Chondrocyte (in vitro differentiated cells): ENCODE measurements at regions not wholly inside any gene's neighbourhood (a gene's known extent, or its start where the extent isn't known, plus 50 kb on each side); places are given as distances from the start of the nearest gene placed in this dataset.
A peak's percentile ranks its signal among the peaks of the same experiment; 100 is the strongest.
"Not testable (repeated sequence)": the region's sequence is repeated elsewhere in the genome, so short reads cannot be mapped to it uniquely, and the experiment has no call there.

Source experiments
- DNase-seq: peaks from one replicate; pipeline ENCODE4 v3.0.0; 2021; ENCODE audit warnings: mixed read lengths, low spot score
- H3K27ac Mint-ChIP-seq: one replicate; pipeline ENCODE4 v1.8.0; 2021; ENCODE audit warnings: mild to moderate bottlenecking, moderate library complexity, mixed read lengths; ENCODE audit not compliant: unreplicated experiment
- H3K27me3 Mint-ChIP-seq: 2 replicates; pipeline ENCODE4 v1.8.0; 2021; ENCODE audit warnings: low read depth, mixed read lengths
- H3K36me3 Mint-ChIP-seq: 2 replicates; pipeline ENCODE4 v1.8.0; 2021; ENCODE audit warnings: low read depth, mixed read lengths
- H3K4me1 Mint-ChIP-seq: 2 replicates; pipeline ENCODE4 v1.8.0; 2021; ENCODE audit warnings: low read depth, mild to moderate bottlenecking, mixed read lengths
- H3K4me3 Mint-ChIP-seq: one replicate; pipeline ENCODE4 v1.8.0; 2021; ENCODE audit warnings: mild to moderate bottlenecking, moderate library complexity, mixed read lengths; ENCODE audit not compliant: unreplicated experiment
- H3K9me3 Mint-ChIP-seq: 2 replicates; pipeline ENCODE4 v1.8.0; 2021; ENCODE audit warnings: low read depth, mixed read lengths
- TF ChIP-seq, protein P1 (sequence below): fragments of 200-600 bp; sonication (generic); IDR thresholded peaks from 2 replicates; pipeline ENCODE4 v1.5.0; 2021; ENCODE audit warnings: antibody characterized with exemption, mild to moderate bottlenecking, moderate library complexity

GRCh38 chr2:234555616-234556249, 58.9 kb upstream of the ARL4C start:
- H3K36me3 Mint-ChIP-seq, result peaks cover 2% of the 10 kb centered on the region
- H3K27me3 Mint-ChIP-seq, result peaks cover 6% of the 10 kb centered on the region
- peaks cover 4% of the 10 kb centered on the region for H3K9me3 Mint-ChIP-seq
- H3K4me3 Mint-ChIP-seq, result no peak overlapping the region
- H3K4me1 Mint-ChIP-seq, result peaks cover 10% of the 10 kb centered on the region
- TF ChIP-seq, protein P1, sequence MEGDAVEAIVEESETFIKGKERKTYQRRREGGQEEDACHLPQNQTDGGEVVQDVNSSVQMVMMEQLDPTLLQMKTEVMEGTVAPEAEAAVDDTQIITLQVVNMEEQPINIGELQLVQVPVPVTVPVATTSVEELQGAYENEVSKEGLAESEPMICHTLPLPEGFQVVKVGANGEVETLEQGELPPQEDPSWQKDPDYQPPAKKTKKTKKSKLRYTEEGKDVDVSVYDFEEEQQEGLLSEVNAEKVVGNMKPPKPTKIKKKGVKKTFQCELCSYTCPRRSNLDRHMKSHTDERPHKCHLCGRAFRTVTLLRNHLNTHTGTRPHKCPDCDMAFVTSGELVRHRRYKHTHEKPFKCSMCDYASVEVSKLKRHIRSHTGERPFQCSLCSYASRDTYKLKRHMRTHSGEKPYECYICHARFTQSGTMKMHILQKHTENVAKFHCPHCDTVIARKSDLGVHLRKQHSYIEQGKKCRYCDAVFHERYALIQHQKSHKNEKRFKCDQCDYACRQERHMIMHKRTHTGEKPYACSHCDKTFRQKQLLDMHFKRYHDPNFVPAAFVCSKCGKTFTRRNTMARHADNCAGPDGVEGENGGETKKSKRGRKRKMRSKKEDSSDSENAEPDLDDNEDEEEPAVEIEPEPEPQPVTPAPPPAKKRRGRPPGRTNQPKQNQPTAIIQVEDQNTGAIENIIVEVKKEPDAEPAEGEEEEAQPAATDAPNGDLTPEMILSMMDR, result no peak
- DNase-seq, result no peak
- no peak overlapping the region for H3K27ac Mint-ChIP-seq

- H3K9me3 Mint-ChIP-seq, result peaks cover 4% of the 10 kb centered on the region
- H3K27ac Mint-ChIP-seq, result no peak overlapping the region
- H3K4me3 Mint-ChIP-seq, result no peak overlapping the region
- peaks cover 6% of the 10 kb centered on the region for H3K27me3 Mint-ChIP-seq
- no peak for DNase-seq
- TF ChIP-seq, protein P1, result no peak
- H3K36me3 Mint-ChIP-seq, result peaks cover 2% of the 10 kb centered on the region
- peaks cover 15% of the 10 kb centered on the region for H3K4me1 Mint-ChIP-seq
Measured at GRCh38 chr2:234555161-234555560, 58.3 kb upstream of the ARL4C start.

GRCh38 chr2:234553223-234553622, 56.3 kb upstream of the ARL4C start:
- DNase-seq, H3K27ac Mint-ChIP-seq, H3K4me3 Mint-ChIP-seq, H3K9me3 Mint-ChIP-seq, H3K27me3 Mint-ChIP-seq, H3K36me3 Mint-ChIP-seq: not testable (repeated sequence)
- H3K4me1 Mint-ChIP-seq, result peaks cover 20% of the 10 kb centered on the region

DNA sequence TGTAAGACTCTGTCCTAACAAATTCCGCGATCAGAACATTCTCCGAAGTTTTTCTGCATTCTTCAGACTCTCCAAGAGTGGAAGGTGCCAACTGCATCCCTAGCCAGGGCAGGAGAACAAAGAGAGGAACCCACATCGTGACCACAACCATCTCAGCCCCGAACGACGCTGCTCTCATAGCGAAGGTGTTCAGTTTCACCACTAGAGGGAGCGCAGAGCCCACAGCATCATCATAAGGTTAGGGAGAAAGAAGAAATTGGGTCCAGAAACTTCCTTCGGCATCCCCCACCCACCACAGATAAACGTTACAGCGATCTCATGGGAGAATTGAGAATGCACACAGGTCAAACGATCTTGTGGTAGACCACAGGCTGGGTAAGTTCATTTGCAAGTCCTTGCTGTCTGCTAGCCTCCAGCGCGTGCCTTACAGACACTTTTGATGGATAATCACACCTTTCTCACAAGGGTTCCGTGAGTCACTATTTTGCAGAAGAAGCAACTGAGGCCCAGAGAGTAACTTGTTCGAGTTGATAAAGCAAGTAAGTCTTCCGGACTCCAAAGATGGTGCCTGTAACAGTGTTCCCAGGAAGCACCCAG, 53.7 kb upstream of the ARL4C start:
- H3K4me1 Mint-ChIP-seq, result peaks cover 20% of the 10 kb centered on the region
- H3K36me3 Mint-ChIP-seq, result peaks cover 2% of the 10 kb centered on the region
- no peak overlapping the region for H3K4me3 Mint-ChIP-seq
- no peak overlapping the region for H3K27ac Mint-ChIP-seq
- TF ChIP-seq, protein P1, result peak; percentile 98
- DNase-seq, result no peak
- peaks cover 4% of the 10 kb centered on the region for H3K9me3 Mint-ChIP-seq
- H3K27me3 Mint-ChIP-seq, result peaks cover 7% of the 10 kb centered on the region

DNA sequence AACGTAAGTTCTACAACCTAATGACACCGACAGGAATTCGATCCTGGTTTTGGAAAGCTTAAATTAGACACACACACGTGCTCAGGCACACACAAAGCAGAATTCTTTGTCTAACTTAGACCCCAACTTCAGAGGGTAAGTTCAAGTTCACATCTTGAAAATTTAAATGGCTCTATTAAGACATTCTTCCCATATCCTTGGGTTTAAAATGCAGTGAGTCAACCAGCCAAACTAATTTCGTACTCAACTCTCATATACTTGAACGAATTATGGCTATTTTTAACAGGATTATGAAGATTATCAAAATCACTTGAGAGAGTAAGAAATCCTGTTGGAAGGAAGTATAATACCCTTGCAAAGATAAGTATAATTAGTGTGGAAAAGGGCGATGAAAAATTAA, 53.2 kb upstream of the ARL4C start:
- peaks cover 23% of the 10 kb centered on the region for H3K4me1 Mint-ChIP-seq
- H3K27ac Mint-ChIP-seq, result no peak overlapping the region
- peaks cover 2% of the 10 kb centered on the region for H3K9me3 Mint-ChIP-seq

More for the DNA sequence above, 53.2 kb upstream of the ARL4C start:
- Mint-ChIP-seq H3K27me3 (peaks cover 7% of the 10 kb centered on the region), H3K4me3 (no peak overlapping the region), H3K36me3 (peaks cover 2% of the 10 kb centered on the region)
- TF ChIP-seq, protein P1, result no peak
- no peak for DNase-seq
